Ishikawa (cell line): ENCODE measurements at regions not wholly inside any gene's neighbourhood (a gene's known extent, or its start where the extent isn't known, plus 50 kb on each side); places are given as distances from the start of the nearest gene placed in this dataset.

Experiments used
- CEBPB ChIP-seq: IDR thresholded peaks from 2 replicates; pipeline ENCODE4 v1.6.1; 2012
- CREB1 ChIP-seq: IDR thresholded peaks from 2 replicates; pipeline ENCODE4 v1.6.1; 2012; ENCODE audit warnings: low read depth
- EGR1 ChIP-seq: IDR thresholded peaks from 2 replicates; pipeline ENCODE4 v1.6.1; 2012
- EP300 ChIP-seq: IDR thresholded peaks from 2 replicates; pipeline ENCODE4 v1.6.1; 2012; ENCODE audit warnings: borderline replicate concordance
- FOXM1 ChIP-seq: IDR thresholded peaks from 2 replicates; pipeline ENCODE4 v1.6.1; 2012; ENCODE audit warnings: low read depth, borderline replicate concordance
- NFIC ChIP-seq: IDR thresholded peaks from 2 replicates; pipeline ENCODE4 v1.6.1; 2012
- RAD21 ChIP-seq: IDR thresholded peaks from 2 replicates; pipeline ENCODE4 v1.6.1; 2012; ENCODE audit warnings: low read depth
- REST ChIP-seq: IDR thresholded peaks from 2 replicates; pipeline ENCODE4 v1.6.1; 2012; ENCODE audit warnings: low read depth, mild to moderate bottlenecking
- TAF1 ChIP-seq: IDR thresholded peaks from 2 replicates; pipeline ENCODE4 v1.6.1; 2012; ENCODE audit warnings: low read depth, mild to moderate bottlenecking
- TCF12 ChIP-seq: IDR thresholded peaks from 2 replicates; pipeline ENCODE4 v1.6.1; 2012; ENCODE audit warnings: low read depth
- TEAD4 ChIP-seq: IDR thresholded peaks from 2 replicates; pipeline ENCODE4 v1.6.1; 2012
- YY1 ChIP-seq: IDR thresholded peaks from 2 replicates; pipeline ENCODE4 v1.6.1; 2012; ENCODE audit warnings: low read depth
- ZBTB7A ChIP-seq: IDR thresholded peaks from 2 replicates; pipeline ENCODE4 v1.6.1; 2012; ENCODE audit warnings: low read depth
- TF ChIP-seq, protein P1 (sequence below): IDR thresholded peaks from 2 replicates; pipeline ENCODE4 v1.6.1; 2012
- TF ChIP-seq, protein P2 (sequence below): IDR thresholded peaks from 2 replicates; pipeline ENCODE4 v1.6.1; 2012

- TF ChIP-seq EP300 (no peak), REST (no peak), YY1 (no peak), TEAD4 (no peak), FOXM1 (no peak)
These were observed 232.3 kb downstream of the HAUS1 start for GRCh38 chr18:46336278-46337111.

DNA sequence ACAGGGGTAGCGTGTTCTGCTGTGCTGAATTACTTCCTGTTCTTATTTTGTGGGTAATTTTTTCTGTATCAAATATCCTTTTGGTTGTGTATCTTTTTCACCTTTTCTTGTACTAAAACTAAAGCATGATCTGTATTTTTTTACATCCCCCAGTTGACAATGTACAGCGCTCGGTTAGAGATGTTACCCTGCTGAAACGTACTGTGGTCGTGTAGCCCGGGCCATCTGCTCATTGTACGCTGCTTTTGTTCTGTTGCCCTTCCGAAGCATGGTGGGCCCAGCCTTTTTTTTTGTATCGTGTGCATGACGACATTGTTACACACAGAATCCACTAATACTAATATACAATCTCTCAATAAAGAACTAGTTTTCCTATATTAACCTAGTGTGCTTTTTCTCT lies 233.1 kb downstream of the HAUS1 start:
- no peak for TF ChIP-seq FOXM1
- TF ChIP-seq RAD21, result no peak
- no peak for TF ChIP-seq REST
- no peak for TF ChIP-seq YY1
- TF ChIP-seq TEAD4, result no peak
- TF ChIP-seq CEBPB, result no peak
- no peak for TF ChIP-seq TCF12
- no peak for TF ChIP-seq TAF1
- no peak for TF ChIP-seq NFIC
- TF ChIP-seq CREB1, result no peak
- TF ChIP-seq EGR1, result no peak
- no peak for TF ChIP-seq EP300
- TF ChIP-seq, protein P1, sequence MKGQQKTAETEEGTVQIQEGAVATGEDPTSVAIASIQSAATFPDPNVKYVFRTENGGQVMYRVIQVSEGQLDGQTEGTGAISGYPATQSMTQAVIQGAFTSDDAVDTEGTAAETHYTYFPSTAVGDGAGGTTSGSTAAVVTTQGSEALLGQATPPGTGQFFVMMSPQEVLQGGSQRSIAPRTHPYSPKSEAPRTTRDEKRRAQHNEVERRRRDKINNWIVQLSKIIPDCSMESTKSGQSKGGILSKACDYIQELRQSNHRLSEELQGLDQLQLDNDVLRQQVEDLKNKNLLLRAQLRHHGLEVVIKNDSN, result no peak
- TF ChIP-seq, protein P2, sequence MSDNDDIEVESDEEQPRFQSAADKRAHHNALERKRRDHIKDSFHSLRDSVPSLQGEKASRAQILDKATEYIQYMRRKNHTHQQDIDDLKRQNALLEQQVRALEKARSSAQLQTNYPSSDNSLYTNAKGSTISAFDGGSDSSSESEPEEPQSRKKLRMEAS, result no peak
- no peak for TF ChIP-seq ZBTB7A

DNA sequence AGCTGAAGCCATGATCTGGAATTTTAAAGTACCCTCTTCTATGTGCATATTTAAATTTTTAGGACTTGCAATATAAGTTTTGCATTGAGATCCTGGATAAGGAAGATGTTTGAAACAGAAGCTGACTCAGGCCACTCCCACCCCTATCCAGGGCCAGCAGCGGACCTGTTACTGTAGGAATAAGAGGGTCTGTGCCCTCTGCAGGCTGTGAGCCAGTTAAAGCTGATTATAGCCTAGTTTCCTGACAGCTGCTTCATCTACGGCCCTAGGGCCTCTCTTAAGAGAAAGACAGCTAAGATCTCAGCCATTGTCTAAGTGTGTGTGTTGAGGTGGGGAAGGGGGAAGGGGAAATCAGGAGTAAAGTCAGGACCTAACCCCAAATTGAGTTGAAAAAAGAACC lies 234.0 kb downstream of the HAUS1 start:
- TF ChIP-seq, protein P1, result no peak
- no peak for TF ChIP-seq CEBPB
- TF ChIP-seq FOXM1, result no peak
- no peak for TF ChIP-seq TEAD4
- TF ChIP-seq TAF1, result no peak
- no peak for TF ChIP-seq RAD21
- TF ChIP-seq, protein P2, result no peak
- no peak for TF ChIP-seq YY1
- no peak for TF ChIP-seq EP300
- TF ChIP-seq NFIC, result no peak
- no peak for TF ChIP-seq TCF12
- no peak for TF ChIP-seq EGR1
- TF ChIP-seq CREB1, result no peak
- no peak for TF ChIP-seq REST
- no peak for TF ChIP-seq ZBTB7A

DNA sequence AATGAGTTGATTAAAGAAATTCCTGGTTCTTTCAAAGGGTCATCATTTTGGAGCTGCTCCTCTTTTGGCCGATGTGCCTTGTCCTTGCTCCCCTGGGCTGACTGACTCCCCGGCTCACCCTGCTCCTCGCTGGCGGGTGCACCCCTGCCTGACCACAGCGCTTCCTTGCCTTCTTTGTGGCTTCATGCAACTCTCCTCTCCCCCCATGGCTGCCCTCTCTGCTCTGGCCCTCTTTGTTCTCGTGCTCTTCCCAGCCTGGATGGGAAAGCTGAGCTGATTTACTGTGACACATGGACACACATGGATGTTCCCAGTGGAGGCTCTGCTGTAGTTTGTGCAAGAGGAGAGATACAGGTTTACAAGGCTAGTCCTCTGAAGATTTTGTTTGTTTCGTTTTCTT lies 234.6 kb downstream of the HAUS1 start:
- TF ChIP-seq EP300, result no peak
- no peak for TF ChIP-seq NFIC
- TF ChIP-seq TAF1, result no peak
- TF ChIP-seq ZBTB7A, result no peak
- TF ChIP-seq YY1, result no peak
- TF ChIP-seq TEAD4, result no peak
- TF ChIP-seq, protein P1, result no peak
- TF ChIP-seq RAD21, result no peak
- TF ChIP-seq REST, result no peak
- no peak for TF ChIP-seq CEBPB
- TF ChIP-seq, protein P2, result no peak
- no peak for TF ChIP-seq FOXM1
- TF ChIP-seq EGR1, result no peak
- TF ChIP-seq TCF12, result no peak
- no peak for TF ChIP-seq CREB1
